ENCODE measurements at regions not wholly inside any gene's neighbourhood (a gene's known extent, or its start where the extent isn't known, plus 50 kb on each side); places are given as distances from the start of the nearest gene placed in this dataset.
"Not testable (repeated sequence)": the region's sequence is repeated elsewhere in the genome, so short reads cannot be mapped to it uniquely, and the experiment has no call there.

- no peak overlapping the region for H3K4me3 Mint-ChIP-seq
- ATAC-seq: no peak
- H3K36me3 Mint-ChIP-seq: no peaks in the 10 kb centered on the region
- no peak for DNase-seq (ENCODE audit: low spot score in 2 of 2)
- no peak overlapping the region for H3K27ac Mint-ChIP-seq
- H3K4me1 Mint-ChIP-seq: no peaks in the 10 kb centered on the region
- H3K9me3 Mint-ChIP-seq: peaks cover 28% of the 10 kb centered on the region
Observed at GRCh38 chr1:80540149-80540548, 1260.6 kb upstream of the ADGRL2 start.

- H3K9me3 Mint-ChIP-seq: peaks cover 33% of the 10 kb centered on the region
- not testable (repeated sequence) for H3K36me3 Mint-ChIP-seq; H3K27ac Mint-ChIP-seq; DNase-seq (ENCODE audit: low spot score in 2 of 2); H3K4me1 Mint-ChIP-seq; ATAC-seq; H3K4me3 Mint-ChIP-seq
Observed at GRCh38 chr1:80539298-80539697, 1261.4 kb upstream of the ADGRL2 start.

DNA sequence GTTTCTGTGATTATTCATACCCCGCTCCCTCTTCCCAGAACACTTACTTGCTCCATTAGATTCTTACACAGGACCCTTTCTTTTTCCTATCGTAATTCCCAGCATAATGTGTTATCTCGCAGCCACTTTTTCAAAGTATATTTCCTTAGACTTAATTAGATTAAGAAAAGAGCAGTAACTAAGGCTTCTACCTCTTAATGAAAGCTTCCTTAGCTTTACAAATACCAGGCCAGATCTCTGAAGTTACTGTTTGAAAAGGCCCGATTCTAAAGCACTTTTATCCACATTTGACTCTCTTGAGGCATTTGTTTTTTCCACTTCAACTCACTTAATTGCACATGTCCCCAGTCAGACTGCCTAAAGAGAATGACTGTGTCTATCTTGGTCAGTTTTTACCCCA is 1264.3 kb upstream of the ADGRL2 start:
- DNase-seq (ENCODE audit: low spot score in 2 of 2): no peak
- Mint-ChIP-seq H3K9me3 (peaks cover 30% of the 10 kb centered on the region), H3K36me3 (no peaks in the 10 kb centered on the region), H3K4me1 (no peaks in the 10 kb centered on the region), H3K4me3 (no peak overlapping the region), H3K27ac (no peak overlapping the region)
- no peak for ATAC-seq

- no peak for ATAC-seq
- H3K4me1 Mint-ChIP-seq: no peaks in the 10 kb centered on the region
- no peaks in the 10 kb centered on the region for H3K36me3 Mint-ChIP-seq
- peaks cover 27% of the 10 kb centered on the region for H3K9me3 Mint-ChIP-seq
- no peak overlapping the region for H3K4me3 Mint-ChIP-seq
- no peak overlapping the region for H3K27ac Mint-ChIP-seq
- no peak for DNase-seq (ENCODE audit: low spot score in 2 of 2)
Observed at GRCh38 chr1:80535466-80535865, 1265.3 kb upstream of the ADGRL2 start.

DNA sequence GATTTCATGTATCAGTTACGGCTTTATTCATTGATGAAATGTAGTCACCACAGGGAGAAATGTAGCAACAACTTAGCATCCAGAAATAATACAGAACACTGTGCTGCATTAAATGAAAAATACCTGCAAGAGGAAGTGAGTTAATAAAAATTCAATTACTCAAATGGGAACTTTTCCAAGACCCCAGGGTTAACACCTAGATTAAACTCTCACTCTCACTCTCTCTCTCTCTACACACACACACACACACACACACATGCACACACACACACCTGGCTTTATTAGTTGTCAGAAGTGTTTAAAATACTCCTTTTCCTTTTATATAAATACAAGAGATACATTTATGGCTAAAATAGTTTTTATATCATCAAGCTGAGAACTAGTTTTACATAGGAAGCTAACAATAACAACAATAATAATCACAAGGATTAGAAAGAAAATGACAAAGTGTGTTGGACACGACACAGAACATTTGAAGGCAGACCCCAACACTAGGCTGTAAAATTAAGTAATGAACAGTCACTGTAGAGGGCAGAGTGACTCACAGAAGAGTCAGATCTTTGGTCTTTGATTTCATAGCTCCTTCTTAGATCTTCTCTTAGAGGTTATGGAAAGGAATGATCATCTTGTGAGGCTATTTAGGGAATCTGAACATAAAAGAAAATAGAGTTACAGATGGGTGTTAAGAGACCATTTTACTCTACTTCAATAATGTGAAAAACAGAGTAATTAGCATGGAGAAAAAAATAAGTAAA is 1266.0 kb upstream of the ADGRL2 start:
- no peak overlapping the region for H3K4me3 Mint-ChIP-seq
- ATAC-seq (no peak), DNase-seq (ENCODE audit: low spot score in 2 of 2) (no peak)
- H3K36me3 Mint-ChIP-seq: no peaks in the 10 kb centered on the region
- H3K4me1 Mint-ChIP-seq: no peaks in the 10 kb centered on the region
- H3K27ac Mint-ChIP-seq: no peak overlapping the region
- H3K9me3 Mint-ChIP-seq: peaks cover 22% of the 10 kb centered on the region

GRCh38 chr1:80533775-80534334 is 1266.9 kb upstream of the ADGRL2 start:
- no peak for DNase-seq (ENCODE audit: low spot score in 2 of 2)
- no peak for ATAC-seq

DNA sequence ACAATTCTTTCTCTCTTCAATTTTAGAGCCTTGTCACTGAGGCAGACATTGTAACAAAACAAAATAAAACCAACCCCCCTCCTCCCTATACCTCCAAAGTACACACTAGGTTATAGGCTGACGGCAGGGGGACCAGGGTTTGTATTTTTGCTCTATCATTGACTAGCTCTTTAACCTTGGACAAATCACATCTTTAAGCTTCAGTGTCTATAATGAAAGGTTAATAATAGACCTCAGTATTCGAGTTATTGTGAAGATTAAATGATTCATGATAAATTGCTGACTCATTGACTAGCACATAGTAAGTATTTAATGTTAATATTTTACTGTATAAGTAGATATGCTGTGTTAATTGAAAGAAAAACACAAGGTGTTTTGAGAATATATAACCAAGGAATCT is 1267.6 kb upstream of the ADGRL2 start:
- ATAC-seq: no peak
- H3K9me3 Mint-ChIP-seq: peaks cover 17% of the 10 kb centered on the region
- no peak overlapping the region for H3K27ac Mint-ChIP-seq
- H3K4me3 Mint-ChIP-seq: no peak overlapping the region
- H3K36me3 Mint-ChIP-seq: no peaks in the 10 kb centered on the region
- H3K4me1 Mint-ChIP-seq: no peaks in the 10 kb centered on the region
- no peak for DNase-seq (ENCODE audit: low spot score in 2 of 2)

More at GRCh38 chr1:80533775-80534334, 1266.9 kb upstream of the ADGRL2 start:
- Mint-ChIP-seq H3K4me1 (no peaks in the 10 kb centered on the region), H3K36me3 (no peaks in the 10 kb centered on the region), H3K9me3 (peaks cover 20% of the 10 kb centered on the region), H3K4me3 (no peak overlapping the region), H3K27ac (no peak overlapping the region)

DNA sequence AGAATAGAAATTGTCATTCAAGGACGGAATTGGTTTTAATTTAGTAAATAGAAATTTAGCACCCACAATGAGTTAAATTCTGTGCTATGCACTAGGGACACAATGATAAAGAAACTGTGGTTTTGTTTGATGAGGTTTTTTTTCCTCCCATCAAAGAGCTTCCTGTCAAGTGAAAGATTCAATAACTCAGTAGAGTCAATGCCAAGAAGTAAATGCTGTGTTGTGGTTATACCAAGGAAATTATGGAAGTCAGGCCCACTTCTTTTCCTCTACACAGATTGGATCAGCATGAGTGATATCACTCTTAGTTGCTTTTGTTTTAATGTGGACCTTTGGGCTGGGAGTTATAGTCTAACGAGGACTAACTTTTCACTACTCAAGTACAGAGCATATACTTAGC is 1269.6 kb upstream of the ADGRL2 start:
- DNase-seq (ENCODE audit: low spot score in 2 of 2) (no peak), ATAC-seq (no peak)
- Mint-ChIP-seq H3K4me3 (no peak overlapping the region), H3K27ac (no peak overlapping the region), H3K4me1 (no peaks in the 10 kb centered on the region), H3K36me3 (no peaks in the 10 kb centered on the region), H3K9me3 (peaks cover 7% of the 10 kb centered on the region)

DNA sequence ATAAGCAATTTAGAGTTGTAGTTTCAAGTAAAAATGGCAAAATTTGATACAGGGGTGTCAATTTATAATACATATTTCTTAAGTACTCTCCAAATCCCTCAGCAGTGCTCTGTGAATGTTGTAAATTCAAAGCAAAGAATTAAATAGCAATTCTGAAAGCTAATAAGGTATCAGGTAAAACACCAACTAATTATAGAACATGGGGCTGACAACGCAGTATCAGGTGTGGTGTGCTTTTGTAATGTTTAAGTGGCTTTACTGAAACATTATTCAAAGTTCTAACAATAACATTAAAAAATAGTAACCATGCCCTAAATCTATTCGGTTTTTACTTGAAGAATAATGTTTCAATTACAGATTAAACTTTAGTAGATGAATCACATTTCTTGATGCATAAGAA is 1271.2 kb upstream of the ADGRL2 start:
- Mint-ChIP-seq H3K27ac (no peak overlapping the region), H3K36me3 (no peaks in the 10 kb centered on the region), H3K4me1 (no peaks in the 10 kb centered on the region), H3K4me3 (no peak overlapping the region), H3K9me3 (peaks cover 3% of the 10 kb centered on the region)
- DNase-seq (ENCODE audit: low spot score in 2 of 2) (no peak), ATAC-seq (no peak)

DNA sequence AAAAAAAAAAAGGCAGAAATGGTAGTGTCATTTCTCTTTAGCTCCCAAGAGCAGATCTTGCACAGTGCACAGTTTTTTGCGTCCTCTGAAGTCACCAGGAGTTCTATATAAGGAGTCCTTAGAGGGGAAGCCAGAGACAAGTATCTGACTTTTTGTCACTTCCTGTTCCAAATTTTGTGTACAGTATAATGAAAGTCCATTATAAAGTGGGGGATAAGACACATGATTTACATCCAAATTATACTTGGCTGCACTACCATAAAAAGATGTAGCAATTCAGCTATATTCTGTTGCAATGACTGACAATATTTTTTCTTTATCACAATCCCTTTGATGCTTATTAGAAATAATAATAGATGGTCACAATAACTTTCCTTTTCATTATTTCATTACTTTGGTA is 1276.9 kb upstream of the ADGRL2 start:
- Mint-ChIP-seq H3K4me3 (no peak overlapping the region), H3K9me3 (peaks cover 6% of the 10 kb centered on the region), H3K36me3 (no peaks in the 10 kb centered on the region), H3K27ac (no peak overlapping the region), H3K4me1 (no peaks in the 10 kb centered on the region)
- DNase-seq (ENCODE audit: low spot score in 2 of 2) (no peak), ATAC-seq (no peak)

- DNase-seq (ENCODE audit: low spot score in 2 of 2); H3K4me3 Mint-ChIP-seq; ATAC-seq; H3K27ac Mint-ChIP-seq; H3K4me1 Mint-ChIP-seq; H3K9me3 Mint-ChIP-seq; H3K36me3 Mint-ChIP-seq: not testable (repeated sequence)
Observed at GRCh38 chr1:80523071-80523470, 1277.7 kb upstream of the ADGRL2 start.

DNA sequence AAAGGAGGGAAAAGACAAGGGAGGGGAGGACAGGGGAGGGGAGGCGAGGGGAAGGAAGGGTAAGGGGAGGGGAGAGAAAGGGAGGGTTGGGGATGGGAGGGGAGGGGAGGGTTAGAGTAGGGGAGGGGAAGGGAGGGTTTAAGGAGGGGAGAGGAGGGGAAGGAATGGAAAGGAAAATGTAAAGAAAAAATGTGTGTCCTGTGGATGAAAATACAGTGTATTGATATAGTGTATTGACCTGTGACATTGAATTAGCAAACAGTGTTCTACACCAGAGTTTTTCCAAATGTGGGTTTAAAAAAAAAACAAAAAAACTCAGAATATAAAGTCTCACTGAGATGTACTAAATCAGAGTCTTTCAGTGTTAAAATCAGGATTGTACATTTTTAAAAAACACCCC is 1279.8 kb upstream of the ADGRL2 start:
- no peaks in the 10 kb centered on the region for H3K36me3 Mint-ChIP-seq
- no peak overlapping the region for H3K4me3 Mint-ChIP-seq
- peaks cover 15% of the 10 kb centered on the region for H3K9me3 Mint-ChIP-seq
- ATAC-seq (no peak), DNase-seq (ENCODE audit: low spot score in 2 of 2) (no peak)
- H3K4me1 Mint-ChIP-seq: no peaks in the 10 kb centered on the region
- H3K27ac Mint-ChIP-seq: no peak overlapping the region

GRCh38 chr1:80517062-80517461 is 1283.7 kb upstream of the ADGRL2 start:
- Mint-ChIP-seq H3K27ac (no peak overlapping the region), H3K4me1 (no peaks in the 10 kb centered on the region), H3K4me3 (no peak overlapping the region), H3K9me3 (peaks cover 16% of the 10 kb centered on the region), H3K36me3 (no peaks in the 10 kb centered on the region)
- ATAC-seq (no peak), DNase-seq (ENCODE audit: low spot score in 2 of 2) (no peak)

- Mint-ChIP-seq H3K4me1 (no peaks in the 10 kb centered on the region), H3K4me3 (no peak overlapping the region), H3K36me3 (no peaks in the 10 kb centered on the region), H3K9me3 (peaks cover 9% of the 10 kb centered on the region), H3K27ac (no peak overlapping the region)
- no peak for ATAC-seq
- no peak for DNase-seq (ENCODE audit: low spot score in 2 of 2)
Observed at GRCh38 chr1:80509965-80510522, 1290.7 kb upstream of the ADGRL2 start.

DNA sequence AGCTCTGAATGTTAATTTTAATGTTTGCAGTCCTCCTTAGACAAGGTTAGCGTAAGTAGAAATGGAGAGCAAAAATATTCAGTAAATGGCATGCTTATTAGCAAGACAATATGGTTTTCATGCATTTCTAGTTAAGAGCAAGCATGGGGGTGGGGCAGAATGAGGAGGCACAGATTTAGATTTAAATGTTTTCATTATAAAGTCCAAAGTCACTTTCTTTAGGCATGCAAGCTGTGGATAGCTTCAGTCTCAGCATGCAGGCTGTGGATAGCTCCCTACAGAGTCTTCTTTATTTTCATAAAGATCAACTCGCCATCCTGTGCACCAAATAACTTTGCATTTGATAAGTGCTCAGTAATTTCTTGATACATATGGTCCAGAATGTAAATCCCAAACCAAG is 1294.5 kb upstream of the ADGRL2 start:
- H3K36me3 Mint-ChIP-seq: no peaks in the 10 kb centered on the region
- H3K27ac Mint-ChIP-seq: no peak overlapping the region
- DNase-seq (ENCODE audit: low spot score in 2 of 2): no peak
- H3K4me1 Mint-ChIP-seq: no peaks in the 10 kb centered on the region
- no peak for ATAC-seq
- no peak overlapping the region for H3K4me3 Mint-ChIP-seq
- peaks cover 14% of the 10 kb centered on the region for H3K9me3 Mint-ChIP-seq

DNA sequence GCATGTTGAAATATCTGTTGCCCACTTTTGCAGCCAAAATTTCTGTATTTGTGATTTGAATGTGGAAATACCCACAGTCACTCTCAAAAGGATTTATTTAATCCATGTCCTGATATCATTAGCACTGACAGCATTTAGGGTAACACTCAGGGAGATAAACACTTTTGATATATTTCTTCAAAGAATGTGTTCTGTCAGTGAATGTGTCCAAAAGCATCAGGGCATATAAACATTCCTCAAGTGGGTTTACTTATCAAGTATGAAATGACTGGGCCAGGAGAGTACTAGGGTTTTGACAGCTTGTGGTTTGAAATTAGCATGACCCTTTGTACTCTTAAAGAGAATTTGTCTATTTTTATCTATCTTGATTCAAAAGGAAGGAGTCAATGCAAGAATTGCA is 1302.1 kb upstream of the ADGRL2 start:
- DNase-seq (ENCODE audit: low spot score in 2 of 2): no peak
- Mint-ChIP-seq H3K4me1 (no peaks in the 10 kb centered on the region), H3K4me3 (no peak overlapping the region), H3K36me3 (no peaks in the 10 kb centered on the region), H3K9me3 (peaks cover 5% of the 10 kb centered on the region), H3K27ac (no peak overlapping the region)
- ATAC-seq: no peak

Measured in stimulated activated effector memory CD8-positive, alpha-beta T cell treated with anti-CD3 and anti-CD28 coated beads, Interleukin-12 subunit alpha, Interleukin-12 subunit beta, amount 100 ng/mL, for 72 hours (primary cell).